ENCODE measurements at regions not wholly inside any gene's neighbourhood (a gene's known extent, or its start where the extent isn't known, plus 50 kb on each side); places are given as distances from the start of the nearest gene placed in this dataset.

GRCh38 chr5:109917154-109917546, 227.4 kb downstream of the MAN2A1 start:
- DNase-seq (ENCODE audit: low spot score), result no peak

GRCh38 chr5:109917966-109918365, 228.2 kb downstream of the MAN2A1 start:
- no peak for DNase-seq (ENCODE audit: low spot score)

- DNase-seq (ENCODE audit: low spot score), result no peak
Measured at GRCh38 chr5:109920736-109921135, 231.0 kb downstream of the MAN2A1 start.

- no peak for DNase-seq (ENCODE audit: low spot score)
Measured at GRCh38 chr5:109921735-109922380, 232.1 kb downstream of the MAN2A1 start.

- DNase-seq (ENCODE audit: low spot score), result no peak
Measured at GRCh38 chr5:109922381-109922995, 232.8 kb downstream of the MAN2A1 start.

- DNase-seq (ENCODE audit: low spot score), result no peak
Measured at GRCh38 chr5:109923205-109923604, 233.5 kb downstream of the MAN2A1 start.

- no peak for DNase-seq (ENCODE audit: low spot score)
Measured at GRCh38 chr5:109924237-109925107, 234.7 kb downstream of the MAN2A1 start.

- DNase-seq (ENCODE audit: low spot score), result no peak
Measured at GRCh38 chr5:109927639-109928038, 237.9 kb downstream of the MAN2A1 start.

- no peak for DNase-seq (ENCODE audit: low spot score)
Measured at GRCh38 chr5:109928046-109928445, 238.3 kb downstream of the MAN2A1 start.

- DNase-seq (ENCODE audit: low spot score), result no peak
Measured at GRCh38 chr5:109928811-109929210, 239.1 kb downstream of the MAN2A1 start.

GRCh38 chr5:109929376-109929775, 239.6 kb downstream of the MAN2A1 start:
- no peak for DNase-seq (ENCODE audit: low spot score)

- DNase-seq (ENCODE audit: low spot score), result no peak
Measured at GRCh38 chr5:109929911-109930310, 240.2 kb downstream of the MAN2A1 start.

- DNase-seq (ENCODE audit: low spot score), result no peak
Measured at GRCh38 chr5:109931049-109931780, 241.5 kb downstream of the MAN2A1 start.

GRCh38 chr5:109935833-109936490, 246.2 kb downstream of the MAN2A1 start:
- DNase-seq (ENCODE audit: low spot score), result no peak

GRCh38 chr5:109936996-109937395, 247.3 kb downstream of the MAN2A1 start:
- no peak for DNase-seq (ENCODE audit: low spot score)

GRCh38 chr5:109937951-109938350, 248.2 kb downstream of the MAN2A1 start:
- no peak for DNase-seq (ENCODE audit: low spot score)

GRCh38 chr5:109938453-109938852, 248.7 kb downstream of the MAN2A1 start:
- no peak for DNase-seq (ENCODE audit: low spot score)

- DNase-seq (ENCODE audit: low spot score), result no peak
Measured at GRCh38 chr5:109939116-109939682, 249.5 kb downstream of the MAN2A1 start.

GRCh38 chr5:109942646-109943045, 252.9 kb downstream of the MAN2A1 start:
- DNase-seq (ENCODE audit: low spot score), result no peak

- DNase-seq (ENCODE audit: low spot score), result no peak
Measured at GRCh38 chr5:109943701-109944235, 254.0 kb downstream of the MAN2A1 start.

GRCh38 chr5:109944461-109944860, 254.7 kb downstream of the MAN2A1 start:
- DNase-seq (ENCODE audit: low spot score), result no peak
